NCI-H69 (cell line): ENCODE measurements at regions not wholly inside any gene's neighbourhood (a gene's known extent, or its start where the extent isn't known, plus 50 kb on each side); places are given as distances from the start of the nearest gene placed in this dataset.

Experiments
- DNase-seq: peaks from one replicate; lab custom pipeline; 2025; lab: John Stamatoyannopoulos, UW

- no peak for DNase-seq
These were observed 57.4 kb upstream of the CCDC167 start for GRCh38 chr6:37556881-37557644.

DNA sequence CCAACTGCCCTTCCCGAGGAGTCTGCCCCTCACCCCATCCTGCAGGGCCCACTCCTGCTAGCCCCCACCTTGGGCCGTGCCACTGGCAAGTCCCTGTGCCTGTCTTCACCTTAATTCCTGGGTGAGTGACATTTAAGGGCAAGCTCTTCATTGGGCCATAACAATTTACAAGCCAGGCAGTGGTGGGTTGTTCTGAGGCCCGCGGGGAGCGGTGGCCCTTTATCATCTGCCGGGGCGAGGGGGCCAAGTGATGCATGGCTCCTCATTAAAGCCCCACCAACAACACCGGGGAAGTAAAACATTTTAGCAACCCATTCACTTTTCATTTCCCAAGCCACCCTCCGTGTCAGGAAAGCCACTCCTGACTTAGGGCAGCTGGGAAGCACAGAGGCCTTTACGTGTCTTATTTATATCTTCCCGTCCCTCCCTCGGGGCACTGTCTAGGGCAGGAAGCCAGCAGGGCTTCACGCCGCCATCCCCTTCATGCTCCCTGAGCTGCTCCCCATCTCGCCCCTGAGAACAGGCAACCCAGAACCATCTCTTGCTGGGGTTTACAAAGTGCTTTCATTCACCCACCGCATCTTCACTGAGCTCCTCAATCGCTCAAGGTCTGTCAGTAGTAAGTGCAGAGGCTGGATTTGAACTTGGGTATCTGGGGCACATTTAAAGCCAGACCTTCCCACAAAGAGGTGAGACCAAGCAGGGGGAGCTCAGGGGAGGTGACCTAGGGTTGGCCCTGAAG is 55.5 kb upstream of the CCDC167 start:
- no peak for DNase-seq

GRCh38 chr6:37554480-37554819 is 54.8 kb upstream of the CCDC167 start:
- DNase-seq: no peak

GRCh38 chr6:37552267-37552666 is 52.6 kb upstream of the CCDC167 start:
- no peak for DNase-seq

DNA sequence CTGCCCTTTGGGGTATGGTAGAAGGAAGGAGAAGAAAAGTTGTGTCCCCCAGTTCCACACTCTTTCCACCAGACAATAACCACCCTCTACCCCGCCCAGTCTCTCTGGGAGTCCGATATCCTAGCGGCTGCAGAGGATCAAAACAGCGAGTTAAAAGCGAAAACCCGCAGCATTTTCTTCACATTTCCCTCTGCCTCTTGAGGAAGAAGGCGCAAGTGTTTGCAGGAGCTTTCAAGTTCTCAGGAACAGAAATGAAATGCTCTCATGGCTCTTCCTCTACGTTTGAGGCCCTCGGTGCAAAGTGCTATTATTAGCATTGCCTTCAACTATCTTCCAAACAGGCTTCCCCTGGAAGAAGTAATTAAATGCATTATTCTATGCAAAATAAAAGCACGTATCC is 52.2 kb upstream of the CCDC167 start:
- DNase-seq: no peak

GRCh38 chr6:37551446-37551845 is 51.8 kb upstream of the CCDC167 start:
- DNase-seq: no peak

DNA sequence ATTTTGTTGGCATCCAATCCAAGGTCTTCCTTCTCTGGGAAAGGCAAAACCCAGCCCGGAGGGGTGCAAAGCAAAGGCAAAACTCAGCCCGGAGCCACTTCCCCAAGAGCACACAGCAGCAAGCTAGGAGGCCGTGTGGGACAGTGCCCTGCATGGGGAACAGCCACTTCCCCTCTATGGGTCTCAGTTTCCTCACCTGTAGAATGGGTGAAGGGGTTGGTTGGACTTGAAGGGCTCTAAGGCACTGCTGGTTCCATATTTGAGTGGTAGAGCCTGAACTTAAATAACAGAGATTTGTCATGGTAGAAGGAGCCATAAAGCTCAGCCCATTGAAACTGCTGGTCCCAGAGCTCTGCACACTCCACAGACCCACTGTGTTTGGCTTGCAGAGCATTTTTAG is 51.3 kb upstream of the CCDC167 start:
- DNase-seq: no peak

DNA sequence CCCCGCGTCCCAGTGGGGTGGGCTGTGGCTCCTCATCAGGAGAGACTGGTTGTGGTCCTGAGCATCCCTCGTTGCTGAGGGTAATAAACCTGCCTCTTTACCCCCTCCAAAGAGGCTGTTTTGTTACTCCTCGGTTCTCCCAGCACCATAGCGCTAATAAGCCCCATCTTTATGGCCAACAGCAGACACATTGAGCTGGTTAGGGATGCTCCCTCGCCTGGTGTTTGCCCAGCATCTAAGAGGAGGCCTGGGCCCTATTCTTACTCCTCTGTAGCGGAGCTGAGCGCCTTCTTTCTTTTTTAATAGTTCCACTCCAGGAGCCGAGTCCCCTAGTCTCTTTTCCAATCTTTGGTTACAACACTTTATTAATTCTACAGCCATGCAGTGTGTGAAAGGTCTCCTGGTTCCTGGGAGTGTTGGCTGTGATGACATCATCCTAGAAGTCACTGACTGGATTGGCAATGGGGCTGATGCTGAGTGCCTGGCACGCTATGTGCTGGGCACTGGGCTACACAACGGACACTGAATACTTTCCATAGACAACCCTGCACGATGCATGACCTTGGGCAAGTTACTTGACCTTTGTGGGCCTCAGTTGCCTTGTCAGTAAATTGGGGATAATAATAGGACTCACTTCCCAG is 50.6 kb upstream of the CCDC167 start:
- DNase-seq: no peak

GRCh38 chr6:37549558-37549957 is 49.9 kb upstream of the CCDC167 start:
- no peak for DNase-seq
